A549 (cell line): ENCODE measurements at regions not wholly inside any gene's neighbourhood (a gene's known extent, or its start where the extent isn't known, plus 50 kb on each side); places are given as distances from the start of the nearest gene placed in this dataset.

Experiments used
- ATAC-seq, 2 experiments: fragments of 200-7000 bp in 1 of 2; fragments of >200 bp in 1 of 2; cut with Nextera tagmentation in 1 of 2; cut with Tn5 transposase in 1 of 2; 3 replicates each; pipeline versions ENCODE4 v1.8.0 to v1.9.1; 2018 to 2020; ENCODE audit warnings: mild to moderate bottlenecking in 1 of 2, moderate library complexity in 1 of 2
- CTCF ChIA-PET: fragments of 300-600 bp; sonication (Branson Sonifier 250); formaldehyde crosslinking; extraction: SDS; loops from one replicate; lab custom pipeline; 2021; ENCODE audit warnings: antibody characterized with exemption, inconsistent platforms; lab: Yijun Ruan, JAX
- POLR2A ChIA-PET: fragments of 350-600 bp; formaldehyde crosslinking; extraction: SDS; loops from one replicate; lab custom pipeline; 2021; ENCODE audit warnings: antibody characterized with exemption, inconsistent platforms; lab: Yijun Ruan, JAX
- DNase-seq, 2 experiments: peaks; one replicate each; pipeline versions ENCODE4 v3.0.0 to v3.0.0-alpha.2; 2011 to 2016; ENCODE audit warnings: low read depth in 1 of 2, low spot score in 1 of 2
- FAIRE-seq: peaks from 2 replicates; lab custom pipeline; 2011; peaks lifted over from hg19 to GRCh38; lab: Jason Lieb, UNC
- H3K27ac ChIP-seq, 2 experiments: fragments of >200 bp; sonication (Bioruptor Twin); formaldehyde crosslinking; 3 replicates each; pipeline ENCODE4 v1.5.1; 2016 to 2017
- H3K4me1 ChIP-seq: fragments of >200 bp; sonication (Bioruptor Twin); formaldehyde crosslinking; 3 replicates; pipeline ENCODE4 v1.6.1; 2016
- H3K4me2 ChIP-seq: fragments of >200 bp; sonication (Bioruptor Twin); formaldehyde crosslinking; 3 replicates; pipeline ENCODE4 v1.6.1; 2016
- H3K4me3 ChIP-seq: fragments of >200 bp; sonication (Bioruptor Twin); formaldehyde crosslinking; 3 replicates; pipeline ENCODE4 v1.5.1; 2016
- H3K9me3 ChIP-seq: fragments of >200 bp; sonication (Bioruptor Twin); formaldehyde crosslinking; 3 replicates; pipeline ENCODE4 v1.6.1; 2016
- BCL3 ChIP-seq: fragments of >200 bp; sonication (Bioruptor Twin); formaldehyde crosslinking; IDR thresholded peaks from 3 replicates; pipeline ENCODE4 v1.6.1; 2016
- CBX2 ChIP-seq: fragments of 200-600 bp; sonication (generic); IDR thresholded peaks from 2 replicates; pipeline ENCODE4 v1.6.1; 2016; ENCODE audit warnings: low read depth, mild to moderate bottlenecking, borderline replicate concordance
- CHD4 ChIP-seq: fragments of 200-600 bp; sonication (generic); IDR thresholded peaks from 2 replicates; pipeline ENCODE4 v1.6.1; 2016; ENCODE audit warnings: antibody characterized with exemption, mild to moderate bottlenecking, borderline replicate concordance
- CTCF ChIP-seq: fragments of >200 bp; sonication (Bioruptor Twin); formaldehyde crosslinking; IDR thresholded peaks from 3 replicates; pipeline ENCODE4 v1.5.1; 2016
- E2F6 ChIP-seq: IDR thresholded peaks from 2 replicates; pipeline ENCODE4 v1.6.1; 2012; ENCODE audit warnings: low read depth, borderline replicate concordance
- EP300 ChIP-seq, 2 experiments: fragments of >200 bp; sonication (Bioruptor Twin); formaldehyde crosslinking; IDR thresholded peaks; 2 replicates in 1 of 2; 3 replicates in 1 of 2; pipeline ENCODE4 v1.6.1; 2016 to 2017
- ESRRA ChIP-seq: fragments of 150-350 bp; IDR thresholded peaks from 2 replicates; pipeline ENCODE4 v1.6.1; 2014; ENCODE audit warnings: mild to moderate bottlenecking, low read length, borderline replicate concordance
- HES2 ChIP-seq: fragments of >200 bp; sonication (Bioruptor Twin); formaldehyde crosslinking; IDR thresholded peaks from 2 replicates; pipeline ENCODE4 v1.6.1; 2016
- HEYL ChIP-seq: fragments of 250-450 bp; sonication (Bioruptor Pico); IDR thresholded peaks from 2 replicates; pipeline ENCODE4 v1.8.0; 2021; ENCODE audit warnings: mild to moderate bottlenecking, moderate library complexity
- HMGXB4 ChIP-seq: fragments of 250-450 bp; sonication (Bioruptor Pico); IDR thresholded peaks from 2 replicates; pipeline ENCODE4 v1.5.0; 2021; ENCODE audit warnings: mild to moderate bottlenecking, moderate library complexity, borderline replicate concordance
- HOXB13 ChIP-seq: fragments of 250-450 bp; sonication (Bioruptor Pico); IDR thresholded peaks from 2 replicates; pipeline ENCODE4 v1.5.0; 2020; ENCODE audit warnings: low read depth, mild to moderate bottlenecking, moderate library complexity
- MAFK ChIP-seq: fragments of 450-650 bp; IDR thresholded peaks from 2 replicates; pipeline ENCODE4 v1.6.1; 2014; ENCODE audit not compliant: partially characterized antibody
- MAX ChIP-seq: IDR thresholded peaks from 2 replicates; pipeline ENCODE4 v1.6.1; 2012
- NPAS2 ChIP-seq: fragments of 250-450 bp; sonication (Bioruptor Pico); IDR thresholded peaks from 2 replicates; pipeline ENCODE4 v1.8.0; 2022; ENCODE audit warnings: mild to moderate bottlenecking, moderate library complexity, borderline replicate concordance
- POLR2AphosphoS2 ChIP-seq: conservative IDR thresholded peaks from 2 replicates; pipeline ENCODE4 v1.6.1; 2012; ENCODE audit warnings: low read length, improper control_type of control experiment, inconsistent platforms
- REST ChIP-seq: fragments of 200-600 bp; sonication (generic); IDR thresholded peaks from 2 replicates; pipeline ENCODE4 v1.6.1; 2016; ENCODE audit warnings: antibody characterized with exemption, mild to moderate bottlenecking, moderate library complexity
- RNF2 ChIP-seq: fragments of 200-600 bp; sonication (generic); IDR thresholded peaks from 2 replicates; pipeline ENCODE4 v1.6.1; 2016; ENCODE audit warnings: low read depth, mild to moderate bottlenecking, antibody characterized with exemption, moderate library complexity, borderline replicate concordance
- ZC3H11A ChIP-seq: fragments of 450-650 bp; IDR thresholded peaks from 2 replicates; pipeline ENCODE4 v1.6.1; 2014; ENCODE audit warnings: antibody characterized with exemption, mild to moderate bottlenecking
- ZSCAN20 ChIP-seq: fragments of 250-450 bp; sonication (Bioruptor Pico); IDR thresholded peaks from 2 replicates; pipeline ENCODE4 v1.8.0; 2022; ENCODE audit warnings: mild to moderate bottlenecking, moderate library complexity
- WGBS: methylation state at CpG from one replicate; pipeline ENCODE4 v1.1.6; 2017; ENCODE audit errors: missing lambda C conversion rate; 5-methylcytosine and 5-hydroxymethylcytosine counted together

- ChIA-PET CTCF (no interaction called here), POLR2A (no interaction called here)
- no peak for DNase-seq
- no peak for ATAC-seq
- no peak for FAIRE-seq
- Histone ChIP-seq H3K4me3 (no peak overlapping the region), H3K9me3 (no peaks in the 10 kb centered on the region), H3K27ac (no peak overlapping the region), H3K4me1 (no peaks in the 10 kb centered on the region), H3K4me2 (no peak overlapping the region)
- 6% methylated on average over 2 of the region's 2 CpGs for WGBS
- no peak for TF ChIP-seq ZSCAN20 (CRISPR knock-in tag)
- TF ChIP-seq CTCF = no peak
- no peak for TF ChIP-seq CBX2
- TF ChIP-seq EP300 (IDR thresholded peaks at IDR 0.05) = no peak
- TF ChIP-seq MAFK = no peak
- no peak for TF ChIP-seq HMGXB4 (CRISPR knock-in tag)
- TF ChIP-seq CHD4 = no peak
- no peak for TF ChIP-seq BCL3
- TF ChIP-seq HES2 = no peak
- TF ChIP-seq ESRRA = no peak
- TF ChIP-seq MAX = no peak
- no peak for TF ChIP-seq NPAS2
- TF ChIP-seq HOXB13 (CRISPR knock-in tag) = no peak
- TF ChIP-seq RNF2 = no peak
Measured at GRCh38 chr18:73479477-73479876, 611.7 kb upstream of the NETO1 start.

GRCh38 chr18:73478191-73478590, 610.4 kb upstream of the NETO1 start:
- Histone ChIP-seq H3K4me2 (no peak overlapping the region), H3K4me3 (no peak overlapping the region), H3K4me1 (no peaks in the 10 kb centered on the region), H3K9me3 (no peaks in the 10 kb centered on the region), H3K27ac (no peak overlapping the region)
- DNase-seq (no peak), ATAC-seq (no peak), FAIRE-seq (no peak)
- ChIA-PET CTCF (no interaction called here), POLR2A (no interaction called here)
- WGBS = 26% methylated on average over 2 of the region's 2 CpGs
- TF ChIP-seq MAFK = peak; percentile 32
- TF ChIP-seq HES2 = no peak

GRCh38 chr18:73476031-73476430, 608.2 kb upstream of the NETO1 start:
- H3K4me2 ChIP-seq = no peak overlapping the region
- H3K4me1 ChIP-seq = no peaks in the 10 kb centered on the region
- DNase-seq (no peak), ATAC-seq (no peak)
- CTCF ChIA-PET = no interaction called here
- TF ChIP-seq REST (no peak), CBX2 (no peak), HEYL (CRISPR knock-in tag) (no peak), ZC3H11A (no peak), E2F6 (no peak), POLR2AphosphoS2 (no peak)
- TF ChIP-seq, all 56 proteins: peak for 0
- H3K9me3 ChIP-seq = no peaks in the 10 kb centered on the region
- H3K4me3 ChIP-seq = no peak overlapping the region
- 51% methylated on average over 3 of the region's 3 CpGs for WGBS
- no peak for FAIRE-seq
- H3K27ac ChIP-seq = no peak overlapping the region
- POLR2A ChIA-PET = no interaction called here
